ENCODE measurements at regions not wholly inside any gene's neighbourhood (a gene's known extent, or its start where the extent isn't known, plus 50 kb on each side); places are given as distances from the start of the nearest gene placed in this dataset.

GRCh38 chr15:96412906-96413231, 82.4 kb downstream of the NR2F2 start:
- TF ChIP-seq CTCF (IDR thresholded peaks at IDR 0.05) (no peak), POLR2A (IDR thresholded peaks at IDR 0.05) (no peak)
